ENCODE measurements at regions not wholly inside any gene's neighbourhood (a gene's known extent, or its start where the extent isn't known, plus 50 kb on each side); places are given as distances from the start of the nearest gene placed in this dataset.

DNA sequence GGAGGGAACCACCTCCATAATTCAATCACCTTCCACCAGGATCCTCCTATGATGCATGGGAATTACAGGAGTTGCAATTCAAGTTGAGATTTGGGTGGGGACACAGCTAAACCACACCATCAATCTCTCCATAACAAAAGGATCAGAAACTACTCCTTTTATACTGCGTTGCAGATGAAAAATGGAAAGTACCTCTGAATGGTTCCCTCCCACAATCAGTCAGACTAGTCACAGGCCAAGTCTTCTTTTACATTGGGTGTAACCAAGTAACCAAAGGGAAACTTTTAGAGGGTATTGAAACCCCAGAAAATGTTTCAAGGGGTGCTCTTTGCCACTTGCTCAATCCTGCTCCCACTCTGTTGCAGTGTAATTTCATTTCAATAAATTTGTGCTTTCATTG is 504.3 kb upstream of the CNTN3 start:
- TF ChIP-seq, protein P1, sequence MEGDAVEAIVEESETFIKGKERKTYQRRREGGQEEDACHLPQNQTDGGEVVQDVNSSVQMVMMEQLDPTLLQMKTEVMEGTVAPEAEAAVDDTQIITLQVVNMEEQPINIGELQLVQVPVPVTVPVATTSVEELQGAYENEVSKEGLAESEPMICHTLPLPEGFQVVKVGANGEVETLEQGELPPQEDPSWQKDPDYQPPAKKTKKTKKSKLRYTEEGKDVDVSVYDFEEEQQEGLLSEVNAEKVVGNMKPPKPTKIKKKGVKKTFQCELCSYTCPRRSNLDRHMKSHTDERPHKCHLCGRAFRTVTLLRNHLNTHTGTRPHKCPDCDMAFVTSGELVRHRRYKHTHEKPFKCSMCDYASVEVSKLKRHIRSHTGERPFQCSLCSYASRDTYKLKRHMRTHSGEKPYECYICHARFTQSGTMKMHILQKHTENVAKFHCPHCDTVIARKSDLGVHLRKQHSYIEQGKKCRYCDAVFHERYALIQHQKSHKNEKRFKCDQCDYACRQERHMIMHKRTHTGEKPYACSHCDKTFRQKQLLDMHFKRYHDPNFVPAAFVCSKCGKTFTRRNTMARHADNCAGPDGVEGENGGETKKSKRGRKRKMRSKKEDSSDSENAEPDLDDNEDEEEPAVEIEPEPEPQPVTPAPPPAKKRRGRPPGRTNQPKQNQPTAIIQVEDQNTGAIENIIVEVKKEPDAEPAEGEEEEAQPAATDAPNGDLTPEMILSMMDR (IDR thresholded peaks at IDR 0.05 in 4 of 5, conservative IDR thresholded peaks at IDR 0.05 in 1 of 5) = no peak
- TF ChIP-seq POLR2A (IDR thresholded peaks at IDR 0.05) = no peak
